WTC11 (cell line): ENCODE measurements at regions not wholly inside any gene's neighbourhood (a gene's known extent, or its start where the extent isn't known, plus 50 kb on each side); places are given as distances from the start of the nearest gene placed in this dataset.

Experiments
- CTCF ChIP-seq: fragments of 200-600 bp; IDR thresholded peaks from 2 replicates; pipeline ENCODE4 v1.8.0; 2022; ENCODE audit warnings: antibody characterized with exemption
- MAX ChIP-seq: sonication (generic); formaldehyde crosslinking; IDR thresholded peaks from 2 replicates; pipeline ENCODE4 v1.8.0; 2022; ENCODE audit warnings: mild to moderate bottlenecking, missing genetic modification reagents
- USF2 ChIP-seq: sonication (generic); formaldehyde crosslinking; IDR thresholded peaks from 2 replicates; pipeline ENCODE4 v1.8.1; 2023; ENCODE audit warnings: mild to moderate bottlenecking, missing genetic modification reagents, moderate library complexity
- ZBTB21 ChIP-seq: sonication (generic); formaldehyde crosslinking; IDR thresholded peaks from 2 replicates; pipeline ENCODE4 v1.8.1; 2023; ENCODE audit warnings: mild to moderate bottlenecking, missing genetic modification reagents, borderline replicate concordance
- TF ChIP-seq, protein P1 (sequence below): sonication (generic); formaldehyde crosslinking; IDR thresholded peaks from 2 replicates; pipeline ENCODE4 v1.8.0; 2022; ENCODE audit warnings: missing genetic modification reagents

DNA sequence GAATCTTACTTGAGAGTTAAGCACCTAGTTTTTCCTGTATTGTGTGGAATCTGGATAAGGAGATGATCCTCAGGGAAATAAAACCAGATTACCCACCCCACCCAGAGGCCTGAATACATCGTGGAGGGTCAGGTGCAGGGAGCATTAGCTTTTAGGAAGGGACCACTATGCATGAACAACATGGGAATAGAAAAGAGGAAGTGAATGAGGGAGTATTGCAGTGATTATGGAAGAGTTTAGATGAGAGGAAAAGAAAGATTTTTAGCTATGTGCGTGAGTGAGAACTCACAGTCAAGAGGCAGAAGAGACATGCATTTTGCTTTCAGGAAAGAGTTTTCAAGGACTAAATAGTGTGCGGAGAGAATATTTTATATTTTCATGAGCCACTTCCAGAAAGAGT, 222.3 kb upstream of the S100G start:
- TF ChIP-seq MAX (CRISPR knock-in tag) (no peak), USF2 (CRISPR knock-in tag) (no peak), CTCF (no peak), ZBTB21 (CRISPR knock-in tag) (no peak)
- TF ChIP-seq, protein P1, sequence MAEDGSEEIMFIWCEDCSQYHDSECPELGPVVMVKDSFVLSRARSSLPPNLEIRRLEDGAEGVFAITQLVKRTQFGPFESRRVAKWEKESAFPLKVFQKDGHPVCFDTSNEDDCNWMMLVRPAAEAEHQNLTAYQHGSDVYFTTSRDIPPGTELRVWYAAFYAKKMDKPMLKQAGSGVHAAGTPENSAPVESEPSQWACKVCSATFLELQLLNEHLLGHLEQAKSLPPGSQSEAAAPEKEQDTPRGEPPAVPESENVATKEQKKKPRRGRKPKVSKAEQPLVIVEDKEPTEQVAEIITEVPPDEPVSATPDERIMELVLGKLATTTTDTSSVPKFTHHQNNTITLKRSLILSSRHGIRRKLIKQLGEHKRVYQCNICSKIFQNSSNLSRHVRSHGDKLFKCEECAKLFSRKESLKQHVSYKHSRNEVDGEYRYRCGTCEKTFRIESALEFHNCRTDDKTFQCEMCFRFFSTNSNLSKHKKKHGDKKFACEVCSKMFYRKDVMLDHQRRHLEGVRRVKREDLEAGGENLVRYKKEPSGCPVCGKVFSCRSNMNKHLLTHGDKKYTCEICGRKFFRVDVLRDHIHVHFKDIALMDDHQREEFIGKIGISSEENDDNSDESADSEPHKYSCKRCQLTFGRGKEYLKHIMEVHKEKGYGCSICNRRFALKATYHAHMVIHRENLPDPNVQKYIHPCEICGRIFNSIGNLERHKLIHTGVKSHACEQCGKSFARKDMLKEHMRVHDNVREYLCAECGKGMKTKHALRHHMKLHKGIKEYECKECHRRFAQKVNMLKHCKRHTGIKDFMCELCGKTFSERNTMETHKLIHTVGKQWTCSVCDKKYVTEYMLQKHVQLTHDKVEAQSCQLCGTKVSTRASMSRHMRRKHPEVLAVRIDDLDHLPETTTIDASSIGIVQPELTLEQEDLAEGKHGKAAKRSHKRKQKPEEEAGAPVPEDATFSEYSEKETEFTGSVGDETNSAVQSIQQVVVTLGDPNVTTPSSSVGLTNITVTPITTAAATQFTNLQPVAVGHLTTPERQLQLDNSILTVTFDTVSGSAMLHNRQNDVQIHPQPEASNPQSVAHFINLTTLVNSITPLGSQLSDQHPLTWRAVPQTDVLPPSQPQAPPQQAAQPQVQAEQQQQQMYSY (CRISPR knock-in tag), result no peak
